ENCODE measurements at regions not wholly inside any gene's neighbourhood (a gene's known extent, or its start where the extent isn't known, plus 50 kb on each side); places are given as distances from the start of the nearest gene placed in this dataset.

DNA sequence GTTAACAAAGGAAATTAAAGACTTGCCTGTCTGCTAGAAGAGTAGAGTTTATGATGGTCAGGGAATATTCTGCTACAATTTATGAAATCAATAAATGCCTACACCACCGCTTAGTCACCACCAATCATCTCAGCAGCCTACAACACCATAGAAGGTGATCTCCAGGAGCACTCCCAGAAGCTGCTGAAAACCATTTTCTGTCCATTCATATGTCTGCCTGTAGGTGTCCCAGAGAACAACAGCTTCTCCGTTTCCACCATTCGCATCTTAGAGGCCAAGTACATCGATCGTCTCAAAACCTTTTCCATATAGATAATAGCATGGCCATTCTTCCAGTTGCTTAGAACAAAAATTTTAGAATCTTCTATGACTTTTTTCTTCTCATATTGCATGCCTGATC is 303.4 kb downstream of the KCNC2 start:
- peak; percentile 6 for DNase-seq (ENCODE audit: low read depth)

DNA sequence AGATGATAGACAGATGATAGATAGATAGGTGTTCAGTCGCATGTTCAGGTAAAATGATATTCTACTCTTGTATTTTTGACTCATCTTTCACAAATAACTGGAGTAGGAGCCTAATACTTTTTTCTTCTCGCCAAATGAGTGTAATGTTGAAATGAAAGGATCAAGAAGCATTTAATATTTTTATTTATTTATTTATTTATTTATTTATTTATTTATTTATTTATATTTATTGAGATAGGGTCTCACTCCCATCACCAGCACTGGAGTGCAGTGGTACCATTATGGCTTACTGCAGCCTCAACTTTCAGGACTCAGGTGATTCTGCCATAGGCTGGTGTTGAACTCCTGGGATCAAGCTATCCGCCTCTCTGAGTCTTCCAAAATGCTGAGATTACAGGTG is 298.8 kb downstream of the KCNC2 start:
- no peak for DNase-seq (ENCODE audit: low read depth)

DNA sequence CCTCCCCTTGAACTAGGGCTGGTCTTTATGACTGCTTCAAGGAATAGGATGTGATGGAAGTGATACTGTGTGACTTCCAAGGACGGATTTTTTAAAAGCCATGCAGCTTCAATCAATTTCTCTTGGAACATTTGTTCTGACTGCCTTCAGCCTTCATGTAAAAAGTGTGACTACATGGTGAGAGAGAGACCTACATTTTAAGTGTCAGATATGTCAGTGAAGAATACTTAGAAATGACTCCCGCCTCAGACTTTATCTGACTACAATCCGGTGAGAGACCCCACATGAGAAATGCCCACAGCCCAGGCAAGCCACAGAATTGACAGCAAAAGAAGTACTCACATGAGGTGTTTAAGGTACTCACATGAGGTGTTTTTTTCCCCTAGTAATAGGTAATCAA is 295.3 kb downstream of the KCNC2 start:
- no peak for DNase-seq (ENCODE audit: low read depth)

DNA sequence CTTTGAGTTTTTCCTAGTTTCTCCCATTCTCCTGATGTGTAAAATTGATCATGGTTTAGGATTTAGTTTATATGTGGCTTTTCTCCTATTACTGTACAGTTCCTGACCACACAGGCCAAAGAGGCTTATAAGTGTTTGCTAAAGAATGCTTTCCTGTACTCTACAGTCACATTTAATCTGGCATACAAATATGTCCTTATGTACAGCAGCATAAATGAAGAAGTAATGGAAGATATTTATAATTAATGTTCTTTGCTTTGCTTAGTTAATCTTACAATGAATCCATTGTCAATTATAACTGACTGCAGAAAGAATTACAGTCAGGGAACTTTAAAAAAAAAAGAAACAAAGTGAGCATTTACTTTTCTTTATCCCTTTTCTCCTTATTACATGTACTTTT is 293.9 kb downstream of the KCNC2 start:
- no peak for DNase-seq (ENCODE audit: low read depth)

DNA sequence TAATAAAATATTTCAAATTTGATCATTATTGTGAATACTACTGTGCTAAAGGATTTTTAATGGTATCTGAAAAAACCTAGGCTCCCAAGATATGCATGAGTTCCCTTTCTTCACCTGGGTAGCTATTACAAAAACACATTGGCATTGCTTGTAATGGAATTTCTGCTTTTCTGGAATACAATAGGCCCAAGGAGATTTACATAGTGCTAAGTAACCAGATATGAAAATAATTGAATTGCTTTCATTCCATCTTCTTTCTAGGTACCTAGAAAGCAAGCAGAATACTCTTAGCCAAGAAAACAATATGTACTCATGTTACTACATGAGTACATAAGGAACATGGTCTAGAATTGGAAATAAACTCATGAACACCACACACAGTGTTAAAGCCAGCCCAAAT is 291.9 kb downstream of the KCNC2 start:
- DNase-seq (ENCODE audit: low read depth): no peak

DNA sequence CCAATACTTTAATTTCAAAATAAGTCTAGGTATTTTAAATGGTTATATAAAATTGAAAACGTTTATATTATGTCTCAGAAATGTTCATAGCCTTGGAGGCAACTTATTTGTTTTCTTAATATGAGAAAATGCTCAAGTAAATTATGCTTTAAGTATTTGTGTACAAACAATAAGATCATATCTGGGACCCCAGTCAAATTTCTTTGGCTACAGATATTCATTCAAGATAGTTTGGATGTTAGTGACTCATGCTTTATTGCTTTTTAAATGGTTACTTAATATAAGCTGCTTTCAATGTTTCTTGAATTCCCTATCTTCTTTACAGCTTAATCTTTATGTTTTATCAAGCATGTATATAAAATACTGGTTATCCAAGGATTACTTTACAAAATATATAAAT is 291.3 kb downstream of the KCNC2 start:
- no peak for DNase-seq (ENCODE audit: low read depth)

DNA sequence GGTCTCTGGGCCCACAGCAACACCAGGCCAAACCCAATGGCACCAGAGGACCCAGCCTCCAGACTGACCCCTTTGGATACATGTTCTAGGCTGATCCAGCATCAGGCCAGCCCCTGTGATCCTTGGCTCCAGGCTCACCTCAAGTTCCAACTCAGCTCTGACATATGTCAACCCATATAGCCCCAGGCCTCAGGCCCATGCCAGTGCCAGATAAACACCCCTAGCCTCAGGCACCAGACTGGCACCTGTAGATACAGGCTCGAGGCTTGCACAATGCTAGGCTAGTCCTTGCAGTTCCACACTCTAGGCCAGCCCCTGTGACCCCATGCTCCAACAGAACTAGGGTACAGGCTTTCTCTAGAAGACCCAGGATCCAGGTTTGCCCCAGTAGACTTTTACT is 287.5 kb downstream of the KCNC2 start:
- DNase-seq (ENCODE audit: low read depth): no peak

DNA sequence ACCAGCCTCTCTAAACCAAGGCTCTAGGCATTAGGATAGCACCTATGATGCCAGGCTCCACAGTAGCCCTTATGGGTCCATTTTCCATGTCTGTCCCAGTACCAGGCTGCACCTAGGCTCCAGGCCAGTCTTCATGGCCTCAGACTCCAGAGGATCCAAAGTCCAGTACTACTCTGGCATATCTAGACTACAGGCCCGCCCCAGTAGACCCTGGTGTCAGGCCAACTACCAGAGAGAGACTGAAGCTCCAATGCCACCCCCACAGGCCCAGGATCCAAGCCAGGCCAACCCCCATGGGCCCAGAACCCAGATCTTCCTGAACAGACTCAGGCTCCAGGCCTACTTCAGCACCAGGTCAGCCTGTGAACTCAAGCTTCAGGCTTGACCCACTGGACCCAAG is 287.0 kb downstream of the KCNC2 start:
- no peak for DNase-seq (ENCODE audit: low read depth)

DNA sequence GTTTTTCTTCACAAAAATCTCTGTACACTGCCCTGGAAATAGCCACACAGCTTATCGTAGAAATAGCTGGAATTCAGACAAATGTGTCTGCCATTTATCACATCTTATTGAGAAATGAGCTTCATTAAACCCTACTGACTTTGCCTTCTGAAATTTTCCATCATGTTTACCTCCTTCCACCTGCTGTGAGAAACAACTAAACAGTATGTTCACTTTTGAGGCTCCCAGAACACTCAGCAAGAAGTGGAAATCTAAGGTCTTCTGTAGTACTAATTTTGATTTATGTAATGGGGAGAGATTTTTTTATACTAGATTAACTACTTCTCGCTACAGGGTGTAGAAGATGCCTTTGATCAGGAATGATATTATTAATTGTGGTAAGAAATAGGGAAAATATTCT is 268.0 kb downstream of the KCNC2 start:
- DNase-seq (ENCODE audit: low read depth): no peak

DNA sequence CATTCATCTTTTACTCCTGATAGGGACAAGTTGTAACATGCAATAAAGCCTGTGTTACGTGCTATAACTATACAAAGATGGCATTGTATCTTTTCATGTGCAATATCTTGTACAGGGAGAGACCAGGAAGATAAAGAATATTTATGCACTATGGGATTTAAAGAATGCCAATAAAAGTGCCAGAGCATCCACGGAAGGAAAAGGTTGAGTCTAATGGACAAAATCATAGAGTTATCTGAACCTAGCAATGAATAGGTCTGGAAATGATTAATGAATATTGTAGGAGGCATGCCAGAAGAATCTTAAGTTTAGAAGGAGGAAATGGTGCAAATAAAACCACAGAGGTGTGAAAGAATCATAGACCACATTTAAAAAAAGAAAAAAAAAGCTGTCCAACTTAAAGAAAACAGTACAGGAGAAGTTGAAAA is 263.9 kb downstream of the KCNC2 start:
- DNase-seq (ENCODE audit: low read depth): no peak

DNA sequence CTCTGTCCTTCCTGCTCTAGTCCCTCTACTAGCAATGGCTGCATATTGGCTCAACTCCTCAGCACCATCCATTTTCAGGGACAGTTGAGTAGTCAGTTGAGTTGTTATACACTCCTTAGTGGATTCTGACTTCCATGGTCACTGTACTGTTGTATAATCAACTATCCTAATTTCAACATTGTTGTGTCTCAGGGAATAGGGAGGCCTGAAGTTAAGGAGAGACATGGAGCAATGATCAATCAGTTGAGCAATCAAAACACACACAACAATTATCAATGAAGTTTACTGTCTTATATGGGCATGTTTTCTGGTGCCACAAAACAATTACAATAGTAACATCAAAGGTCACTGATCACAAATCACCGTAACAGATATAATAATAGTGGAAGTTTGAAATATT is 255.9 kb downstream of the KCNC2 start:
- DNase-seq (ENCODE audit: low read depth): no peak

DNA sequence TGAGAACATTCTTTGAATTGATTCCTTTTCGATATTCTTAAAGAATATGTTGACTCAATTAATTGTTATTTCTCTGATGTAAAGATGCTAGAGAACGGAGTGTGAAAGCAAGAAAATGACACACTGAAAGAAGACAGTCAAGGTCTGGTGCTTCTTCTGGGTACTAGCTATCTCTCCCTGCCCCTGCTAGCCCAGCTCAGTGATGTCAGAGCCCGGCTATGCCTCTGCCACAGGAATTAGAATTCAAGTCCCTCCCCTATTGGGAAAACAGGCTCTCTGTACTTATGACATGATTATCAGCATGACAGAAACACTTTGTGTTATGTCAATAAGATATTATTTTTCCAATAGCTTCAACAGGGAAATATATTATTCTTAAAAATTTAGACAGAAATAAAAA is 252.4 kb downstream of the KCNC2 start:
- peak; percentile 22 for DNase-seq (ENCODE audit: low read depth)

DNA sequence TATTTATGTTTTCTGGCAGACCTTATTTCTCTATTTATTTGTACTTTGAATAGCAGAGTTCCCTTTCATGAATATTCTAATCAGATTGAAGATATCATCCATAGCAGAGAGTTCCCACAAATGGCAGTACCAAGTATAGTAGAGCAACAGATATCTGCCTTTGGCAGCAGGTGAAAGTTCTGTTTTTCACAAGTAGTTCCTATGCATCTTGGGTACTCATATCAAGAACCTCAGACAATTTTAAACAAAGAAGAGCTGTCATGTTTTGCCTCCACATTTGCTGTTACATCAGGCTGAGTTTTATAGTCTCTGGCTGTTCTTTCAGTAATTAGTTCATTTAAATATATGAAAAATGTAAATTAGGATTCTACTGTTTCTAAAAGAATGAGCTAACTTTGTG is 252.0 kb downstream of the KCNC2 start:
- no peak for DNase-seq (ENCODE audit: low read depth)

DNA sequence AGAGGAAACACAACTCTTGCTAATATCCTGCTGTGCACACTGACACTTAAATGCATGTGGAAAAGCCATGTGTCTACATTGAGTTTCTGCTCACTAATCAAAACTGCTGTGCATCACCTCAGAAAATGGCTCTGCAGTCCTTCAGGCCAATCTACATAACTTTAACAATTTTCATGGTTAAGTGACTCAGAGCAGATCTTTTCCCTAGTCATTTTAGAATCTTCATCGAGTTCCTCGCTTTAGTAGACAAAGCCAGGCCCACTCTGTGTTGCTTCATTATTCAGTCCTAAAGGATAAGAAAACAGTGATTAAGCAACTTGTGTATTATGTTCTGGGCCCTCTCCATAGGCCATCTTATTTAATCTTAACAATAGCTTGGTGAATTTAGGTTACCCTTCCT is 250.0 kb downstream of the KCNC2 start:
- DNase-seq (ENCODE audit: low read depth): peak; percentile 4

DNA sequence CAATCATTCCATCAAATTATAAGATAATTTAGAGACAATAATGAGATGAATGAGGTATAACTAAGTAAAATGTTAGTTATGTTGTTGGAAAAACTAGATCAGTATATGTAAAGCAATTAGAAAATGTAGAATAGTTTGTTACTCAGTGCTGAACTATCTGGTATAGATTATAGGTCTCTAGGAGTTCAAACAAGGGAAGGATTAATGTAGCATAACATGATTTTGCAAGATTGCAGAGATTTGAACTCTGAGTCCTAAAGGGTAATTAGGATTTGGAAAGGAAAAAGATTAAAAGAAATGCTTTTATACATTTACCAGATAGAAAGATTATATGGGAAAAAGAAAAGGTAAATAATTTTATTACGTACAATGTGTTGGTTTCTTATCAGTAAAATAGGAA is 246.3 kb downstream of the KCNC2 start:
- DNase-seq (ENCODE audit: low read depth): no peak

DNA sequence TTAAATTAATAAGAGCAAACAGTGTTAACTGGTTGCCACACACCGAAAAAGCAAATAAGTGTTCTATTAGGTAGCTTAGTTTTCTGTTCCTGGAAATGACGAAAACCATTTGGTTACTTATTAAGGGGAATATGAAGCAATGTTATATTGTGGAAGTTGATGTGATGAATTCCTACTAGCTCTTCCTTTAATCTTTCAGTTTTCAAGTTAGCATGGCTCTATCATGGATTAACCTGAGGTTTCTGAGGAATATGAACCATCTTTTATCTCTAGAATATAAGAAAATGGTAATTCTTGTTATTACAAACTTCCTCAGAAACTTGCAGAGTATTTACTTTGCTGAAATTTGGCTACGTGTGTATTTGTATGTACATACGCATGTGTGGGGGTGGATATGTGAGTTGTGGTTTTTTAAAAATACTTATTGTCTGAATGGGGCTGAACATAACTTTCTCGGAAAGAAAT is 245.7 kb downstream of the KCNC2 start:
- DNase-seq (ENCODE audit: low read depth): peak; percentile 33

DNA sequence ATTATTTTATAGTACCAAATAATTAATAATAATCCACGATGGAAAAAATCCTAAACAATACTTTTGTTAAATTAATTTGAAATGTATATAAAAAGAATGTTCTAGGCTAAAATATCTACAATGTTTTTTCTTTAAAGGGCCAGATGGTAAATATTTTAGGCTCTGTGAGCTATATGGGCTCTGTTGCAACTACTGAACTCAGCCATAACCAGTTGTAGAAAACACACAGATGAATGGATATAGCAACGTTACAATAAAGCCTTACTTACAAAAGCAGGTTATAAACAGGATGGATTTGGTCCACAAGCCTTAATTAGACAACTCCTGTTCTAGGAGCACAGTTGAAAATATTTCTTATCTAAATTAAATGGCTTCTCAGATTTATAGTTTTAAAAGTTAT is 245.2 kb downstream of the KCNC2 start:
- DNase-seq (ENCODE audit: low read depth): no peak

DNA sequence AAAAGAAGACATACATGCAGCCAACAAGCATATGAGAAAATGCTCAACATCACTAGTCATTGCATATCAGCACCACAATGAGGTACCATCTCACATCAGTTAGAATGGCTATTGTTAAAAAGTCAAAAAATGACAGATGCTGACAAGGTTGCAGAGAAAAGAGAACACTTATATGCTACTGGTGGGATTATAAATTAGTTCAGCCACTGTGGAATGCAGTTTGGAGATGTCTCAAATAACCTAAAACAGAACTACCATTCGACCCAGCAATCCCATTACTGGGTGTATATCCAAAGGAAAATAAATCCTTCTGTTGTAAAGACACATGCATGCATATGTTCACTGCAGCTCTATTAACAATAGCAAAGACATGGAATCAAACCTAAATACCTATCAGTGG is 238.4 kb downstream of the KCNC2 start:
- DNase-seq (ENCODE audit: low read depth): no peak

DNA sequence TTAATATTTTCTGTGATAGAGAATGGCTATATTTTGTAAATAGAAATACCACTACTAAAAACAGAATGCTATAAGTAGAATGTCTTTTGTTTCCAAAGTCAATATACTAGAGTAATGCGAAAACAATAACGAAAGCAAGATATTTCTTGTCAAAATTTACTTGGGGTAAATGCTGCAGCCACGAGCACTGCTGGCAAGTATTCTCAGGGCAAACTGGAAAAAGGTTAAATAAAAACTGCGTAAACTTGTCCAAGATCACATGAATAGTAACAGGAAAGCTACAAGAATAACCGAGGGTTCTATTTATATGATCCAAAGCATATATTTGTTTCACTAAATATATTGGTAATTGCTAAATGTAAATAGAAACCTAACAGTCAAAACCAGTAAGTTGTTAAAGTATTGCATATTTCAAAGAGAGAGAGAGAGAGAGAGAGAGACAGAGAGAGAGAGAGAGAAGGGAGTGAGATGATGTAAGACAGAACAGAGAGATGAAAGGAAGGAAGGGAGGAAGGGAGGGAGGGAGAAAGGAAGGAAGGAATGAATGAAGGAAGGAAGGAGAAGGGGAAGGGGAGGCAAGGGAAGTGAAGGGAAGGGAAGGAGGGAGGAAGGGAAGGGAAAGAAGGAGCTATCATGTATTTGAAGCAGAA is 231.7 kb downstream of the KCNC2 start:
- no peak for DNase-seq (ENCODE audit: low read depth)

DNA sequence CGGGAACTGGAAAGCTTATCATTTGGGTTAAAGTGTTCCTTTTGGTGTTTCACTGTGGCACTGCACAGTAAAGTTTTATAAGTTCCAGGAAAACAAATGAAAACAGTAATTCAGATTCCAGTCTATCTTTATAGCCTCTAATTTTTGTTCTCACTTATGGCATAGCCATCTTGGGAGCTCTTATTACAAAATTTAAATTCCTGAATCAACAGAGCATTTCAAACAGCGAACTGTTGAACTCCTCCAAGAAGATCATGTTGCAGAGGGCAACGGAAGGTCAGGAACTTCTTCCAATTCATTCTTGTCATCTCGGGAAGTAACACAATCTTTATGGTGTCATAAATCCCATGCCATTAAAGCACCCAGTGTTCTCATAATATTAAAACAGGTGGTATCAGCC is 229.1 kb downstream of the KCNC2 start:
- peak; percentile 11 for DNase-seq (ENCODE audit: low read depth)

DNA sequence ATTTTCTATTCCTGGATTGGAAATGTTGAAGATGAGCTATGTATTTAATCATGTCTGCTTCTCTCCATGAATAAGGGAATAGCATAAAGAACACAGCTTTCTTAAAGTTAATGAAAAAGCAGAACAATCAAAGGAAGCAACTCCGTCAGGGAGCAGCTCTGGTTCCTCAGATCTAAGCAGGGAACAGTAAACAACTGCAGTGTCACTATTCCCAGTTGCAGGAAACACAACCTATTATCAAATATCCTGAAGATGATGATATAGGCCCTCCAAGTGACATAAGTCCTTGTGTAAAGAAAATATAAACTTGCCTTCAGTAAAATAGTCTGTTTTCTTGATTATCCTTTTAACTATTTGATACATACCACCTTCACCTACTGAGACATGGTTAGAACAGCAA is 228.1 kb downstream of the KCNC2 start:
- DNase-seq (ENCODE audit: low read depth): no peak

DNA sequence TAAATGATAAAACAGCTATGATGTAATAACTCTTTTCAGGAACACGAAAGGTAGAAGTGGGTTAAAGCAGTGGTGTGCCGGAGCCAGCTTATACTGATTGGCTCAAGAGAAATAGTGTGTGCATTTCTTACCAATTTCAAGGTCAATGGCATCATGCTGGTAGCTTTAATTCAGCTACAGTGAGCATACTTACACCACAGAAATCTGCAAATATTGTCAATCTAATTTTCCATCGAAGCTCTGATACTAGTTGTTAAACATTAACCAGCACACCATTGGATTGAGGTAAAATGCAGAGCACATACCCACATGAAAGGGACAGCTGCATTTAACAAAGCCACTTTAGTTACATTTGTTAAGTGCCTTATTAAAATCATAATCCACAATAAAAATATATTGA is 225.7 kb downstream of the KCNC2 start:
- no peak for DNase-seq (ENCODE audit: low read depth)

DNA sequence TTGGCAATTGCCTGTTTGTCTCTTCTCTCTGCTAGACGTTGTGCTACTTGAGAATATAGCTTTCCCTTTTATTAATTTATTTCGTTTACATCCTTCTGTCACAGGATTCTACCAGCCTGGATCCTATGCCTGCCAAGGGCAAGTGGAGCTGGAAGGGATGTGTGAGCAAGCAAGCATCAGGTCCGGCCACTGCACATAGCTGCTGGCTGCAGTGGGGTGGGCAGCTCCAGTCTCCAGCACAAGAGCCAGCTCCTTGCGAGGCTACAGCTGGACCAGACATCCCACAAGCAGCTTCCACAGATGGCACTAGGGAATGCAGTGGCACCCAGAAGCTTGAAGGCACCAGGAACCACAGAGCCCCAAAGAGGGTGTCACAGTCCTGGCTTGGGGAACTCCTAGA is 225.0 kb downstream of the KCNC2 start:
- no peak for DNase-seq (ENCODE audit: low read depth)

DNA sequence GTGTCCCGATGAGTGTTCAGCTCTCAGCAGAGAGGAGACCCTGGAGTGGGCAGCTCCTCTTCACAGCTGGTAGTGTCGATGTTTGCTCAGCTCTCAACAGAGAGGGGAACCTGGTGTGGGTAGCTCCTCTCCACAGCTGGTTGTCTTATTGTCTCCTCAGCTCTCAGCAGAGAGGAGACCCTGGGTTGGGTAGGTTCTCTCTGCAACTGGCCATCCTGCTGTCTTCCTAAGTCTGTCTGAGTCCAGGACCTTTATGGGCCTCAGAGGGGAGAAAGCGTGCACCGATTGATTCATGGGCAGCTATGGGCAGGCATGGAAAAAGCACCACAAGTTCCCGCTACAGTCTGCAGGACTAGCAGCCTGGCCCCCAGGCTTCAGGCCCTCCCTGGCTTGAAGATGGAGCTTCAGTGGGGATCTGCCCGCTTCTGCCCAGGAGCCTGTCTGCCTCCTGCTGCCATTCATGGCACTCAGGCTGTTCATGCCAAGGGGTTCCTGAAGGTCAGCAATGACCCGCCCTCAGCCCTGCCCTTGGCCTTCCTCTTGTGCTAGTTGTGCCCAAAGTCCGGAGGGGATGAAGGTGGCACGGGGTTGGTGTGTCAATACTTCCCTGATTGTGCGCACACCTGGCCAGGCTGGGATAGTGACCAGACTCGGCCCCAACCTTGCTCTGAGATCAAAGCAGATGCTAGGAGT is 224.2 kb downstream of the KCNC2 start:
- DNase-seq (ENCODE audit: low read depth): no peak

All from amniotic epithelial cell (primary cell).